ENCODE measurements at regions not wholly inside any gene's neighbourhood (a gene's known extent, or its start where the extent isn't known, plus 50 kb on each side); places are given as distances from the start of the nearest gene placed in this dataset.
"Not testable (repeated sequence)": the region's sequence is repeated elsewhere in the genome, so short reads cannot be mapped to it uniquely, and the experiment has no call there.

- no peak for DNase-seq
Measured at GRCh38 chr1:228994676-228995594, 259.7 kb downstream of the RHOU start.

DNA sequence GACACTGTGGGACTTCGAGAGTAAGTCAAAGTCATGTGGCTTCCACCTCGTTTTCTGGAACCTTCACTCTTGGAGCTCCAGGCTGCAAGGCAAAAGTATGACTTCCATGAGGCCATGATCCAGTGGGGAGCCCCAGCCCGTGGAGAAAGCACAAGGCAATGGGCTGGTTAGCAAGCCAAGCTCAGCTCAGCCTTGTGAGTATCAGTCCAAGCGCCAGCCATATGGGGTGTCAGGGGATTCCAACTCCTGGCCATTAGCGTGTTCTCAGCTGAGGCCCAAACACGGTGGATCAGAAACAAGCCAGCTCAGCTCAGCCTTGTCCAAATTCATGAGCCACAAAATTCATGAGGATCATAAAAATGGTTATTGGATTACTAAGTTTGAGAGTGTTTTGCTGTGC, 261.0 kb downstream of the RHOU start:
- DNase-seq = no peak

GRCh38 chr1:228997721-228998144, 262.5 kb downstream of the RHOU start:
- DNase-seq = no peak

DNA sequence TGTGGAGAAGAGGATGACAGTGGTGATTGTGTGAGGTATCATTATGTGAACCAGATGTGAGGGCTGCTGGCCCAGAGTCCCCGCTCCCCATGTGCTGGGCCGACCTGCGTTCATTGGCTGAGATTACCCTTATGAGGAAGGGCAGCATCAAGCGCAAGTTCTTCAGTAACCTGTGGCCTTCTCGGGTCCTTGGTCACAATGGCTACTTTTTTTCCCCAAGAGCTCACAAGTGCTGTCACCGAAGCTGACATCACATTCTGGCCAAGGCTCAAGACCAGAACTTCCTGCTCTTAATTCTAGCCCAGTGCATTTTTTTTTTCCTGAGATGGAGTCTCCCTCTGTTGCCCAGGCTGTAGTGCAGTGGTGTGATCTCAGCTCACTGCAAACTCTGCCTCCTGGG, 262.9 kb downstream of the RHOU start:
- DNase-seq = no peak

GRCh38 chr1:228999446-229000170, 264.3 kb downstream of the RHOU start:
- DNase-seq = no peak

GRCh38 chr1:229000187-229000586, 264.9 kb downstream of the RHOU start:
- DNase-seq = no peak

- DNase-seq = no peak
Measured at GRCh38 chr1:229001467-229002011, 266.3 kb downstream of the RHOU start.

GRCh38 chr1:229002037-229002436, 266.8 kb downstream of the RHOU start:
- DNase-seq = no peak

DNA sequence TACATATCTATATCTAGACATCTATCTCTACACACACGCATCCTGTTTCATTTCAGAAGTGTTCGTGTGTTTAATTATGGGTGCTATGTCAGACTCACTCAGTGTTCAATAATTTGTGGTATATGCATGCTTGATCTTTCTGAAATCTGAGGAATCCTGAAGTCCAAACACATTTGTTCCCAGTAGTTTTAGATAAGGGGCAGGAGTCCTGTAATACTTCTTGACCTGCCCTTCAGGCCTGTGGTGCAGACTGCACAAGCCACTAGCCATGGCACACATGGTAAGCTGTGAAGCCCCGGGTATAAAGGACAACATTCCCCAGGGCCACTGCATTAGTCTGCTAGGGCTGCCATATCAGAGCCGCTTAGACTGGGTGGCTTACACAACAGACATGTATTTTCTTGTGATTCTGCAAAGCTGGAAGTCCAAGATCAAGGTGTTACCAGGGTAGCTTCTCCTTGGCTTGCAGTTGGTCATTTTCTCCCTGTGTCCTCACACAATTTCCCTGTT, 267.2 kb downstream of the RHOU start:
- no peak for DNase-seq

DNA sequence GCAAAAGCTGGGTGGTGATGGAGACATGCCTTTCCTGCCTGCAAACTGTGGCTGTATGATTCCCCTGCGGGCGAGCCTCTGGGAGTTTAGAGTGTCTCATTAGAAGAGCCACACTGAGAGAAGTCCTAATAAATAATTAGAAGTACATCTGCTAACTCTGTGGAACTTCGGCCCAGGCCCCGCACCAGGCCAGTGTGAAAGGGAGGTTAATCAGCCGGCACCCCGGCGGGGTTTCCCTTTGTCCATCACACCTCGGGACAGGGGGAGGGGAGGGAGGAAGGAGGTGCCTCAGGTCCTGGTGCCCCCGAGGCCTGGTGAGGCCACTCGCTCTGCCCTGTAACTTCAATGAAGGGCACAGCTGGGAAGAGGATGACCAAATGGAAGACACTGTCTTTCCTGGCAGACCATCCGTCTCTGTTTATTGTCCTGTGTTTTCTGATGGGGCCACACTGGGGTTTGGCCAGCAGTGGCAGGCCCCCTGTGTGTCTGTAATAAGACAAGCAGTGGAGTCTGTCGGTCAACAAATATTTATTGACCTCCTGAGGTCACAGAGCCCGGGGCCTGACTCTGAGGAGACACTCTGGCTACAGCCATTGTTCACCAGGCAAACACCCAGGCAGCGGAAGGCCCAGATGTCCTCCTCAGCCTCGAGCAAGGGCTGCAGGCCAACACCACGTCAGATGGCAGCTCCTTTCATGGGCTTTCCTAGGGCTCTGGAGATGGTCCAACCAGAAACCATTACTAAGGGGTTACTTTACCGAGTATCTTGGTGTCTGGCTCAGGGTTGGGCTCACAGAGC, 267.5 kb upstream of the RAB4A start:
- DNase-seq = no peak

- DNase-seq = no peak
Measured at GRCh38 chr1:229004066-229004833, 266.7 kb upstream of the RAB4A start.

DNA sequence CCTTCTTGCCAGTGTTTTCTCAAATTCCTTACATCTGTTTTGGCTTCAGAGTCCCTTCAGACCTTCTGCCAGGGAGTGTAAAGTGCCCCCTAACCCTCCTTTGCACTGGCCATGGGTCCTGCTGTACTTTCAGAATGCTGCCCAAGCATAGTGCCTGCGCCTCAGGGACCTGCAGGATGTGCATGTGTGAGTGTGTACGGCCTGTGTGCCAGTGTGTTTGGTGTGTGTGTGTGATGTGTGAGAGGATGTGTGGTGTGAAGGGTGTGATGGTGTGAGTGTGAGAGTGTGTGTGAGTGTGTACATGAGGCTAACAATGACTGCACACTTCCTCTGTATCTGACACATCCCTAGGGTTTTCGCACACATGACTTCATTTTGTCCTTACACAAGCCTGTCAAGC, 265.8 kb upstream of the RAB4A start:
- DNase-seq = no peak

GRCh38 chr1:229005556-229005955, 265.4 kb upstream of the RAB4A start:
- no peak for DNase-seq

- DNase-seq = no peak
Measured at GRCh38 chr1:229006121-229006870, 264.6 kb upstream of the RAB4A start.

DNA sequence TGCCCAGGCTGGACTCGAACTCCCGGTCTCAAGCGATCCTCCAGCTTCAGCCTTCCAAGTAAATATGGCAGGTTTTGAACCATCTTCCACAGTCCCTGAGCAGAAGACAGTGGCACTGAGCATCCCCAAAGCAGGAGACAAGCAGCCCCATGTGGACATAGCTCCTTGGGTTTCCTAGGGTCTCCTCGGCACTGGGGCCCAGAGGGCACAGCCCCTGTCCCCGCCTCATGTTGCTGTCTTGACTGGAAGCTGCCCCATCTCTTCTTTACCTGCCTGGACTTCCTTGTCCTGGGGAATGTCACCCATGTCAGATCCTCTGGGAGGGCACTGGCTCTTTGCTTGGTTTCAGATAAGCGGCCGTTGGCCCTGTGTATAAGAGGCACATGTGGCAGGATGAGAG, 263.7 kb upstream of the RAB4A start:
- DNase-seq = no peak

GRCh38 chr1:229007701-229008100, 263.2 kb upstream of the RAB4A start:
- no peak for DNase-seq

DNA sequence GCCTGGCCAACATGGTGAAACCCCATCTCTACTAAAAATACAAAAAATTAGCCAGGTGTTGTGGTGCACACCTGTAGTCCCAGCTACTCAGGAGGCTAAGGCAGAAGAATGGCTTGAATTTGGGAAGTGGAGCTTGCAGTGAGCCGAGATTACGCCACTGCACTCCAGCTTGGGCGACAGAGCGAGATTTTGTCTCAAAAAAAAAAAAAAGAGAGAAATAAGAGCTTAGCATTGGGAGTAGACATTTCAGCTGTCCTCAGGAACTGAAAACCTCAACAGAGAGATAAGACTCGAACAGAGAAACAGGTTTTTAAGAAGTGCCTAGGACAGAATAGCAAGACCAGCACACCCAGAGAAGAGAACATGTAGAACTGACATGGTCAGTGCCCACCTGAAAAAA, 262.6 kb upstream of the RAB4A start:
- DNase-seq = not testable (repeated sequence)

- no peak for DNase-seq
Measured at GRCh38 chr1:229011022-229011421, 259.9 kb upstream of the RAB4A start.

GRCh38 chr1:229012823-229013222, 258.1 kb upstream of the RAB4A start:
- no peak for DNase-seq

- DNase-seq = no peak
Measured at GRCh38 chr1:229013981-229014380, 256.9 kb upstream of the RAB4A start.

GRCh38 chr1:229015806-229016205, 255.1 kb upstream of the RAB4A start:
- no peak for DNase-seq
